ENCODE measurements at regions not wholly inside any gene's neighbourhood (a gene's known extent, or its start where the extent isn't known, plus 50 kb on each side); places are given as distances from the start of the nearest gene placed in this dataset.

DNA sequence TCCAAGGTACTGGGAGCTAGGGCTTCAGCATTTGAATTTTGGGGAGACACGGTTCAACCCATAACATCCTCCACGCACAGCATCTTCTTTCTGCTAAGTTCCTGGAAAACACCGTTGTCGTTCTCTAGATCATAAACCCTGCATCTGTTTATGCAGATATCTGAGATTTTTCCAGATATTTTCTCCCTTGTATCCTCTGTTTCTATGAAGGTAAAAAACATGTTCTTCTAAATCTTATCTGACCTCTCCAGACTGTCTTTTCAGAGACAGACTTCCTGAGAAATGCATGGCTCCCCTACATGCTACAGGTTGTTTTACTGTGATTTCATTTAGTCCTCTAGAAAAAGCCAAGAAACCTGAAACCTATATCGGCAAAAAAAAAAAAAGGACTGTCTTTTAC is 152.3 kb upstream of the KLF3 start:
- TF ChIP-seq GATA2 (IDR thresholded peaks at IDR 0.05; ENCODE audit: low read depth, low read length), result no peak
- TF ChIP-seq GATA3 (IDR thresholded peaks at IDR 0.05; ENCODE audit: low read depth, low read length), result no peak

All from SH-SY5Y (cell line).